ENCODE measurements at regions not wholly inside any gene's neighbourhood (a gene's known extent, or its start where the extent isn't known, plus 50 kb on each side); places are given as distances from the start of the nearest gene placed in this dataset.

- TF ChIP-seq CTCF (IDR thresholded peaks at IDR 0.05) (no peak), POLR2A (IDR thresholded peaks at IDR 0.05) (no peak)
Observed at GRCh38 chr12:94844452-94844851, 159.0 kb downstream of the NDUFA12 start.
